ENCODE measurements at regions not wholly inside any gene's neighbourhood (a gene's known extent, or its start where the extent isn't known, plus 50 kb on each side); places are given as distances from the start of the nearest gene placed in this dataset.

GRCh38 chr17:13833921-13834320, 232.2 kb upstream of the HS3ST3A1 start:
- TF ChIP-seq POLR2AphosphoS5 (IDR thresholded peaks at IDR 0.05) (no peak), POLR2A (IDR thresholded peaks at IDR 0.05) (no peak), CTCF (IDR thresholded peaks at IDR 0.05 in 8 of 11, conservative IDR thresholded peaks at IDR 0.05 in 3 of 11) (no peak)
